ENCODE measurements at regions not wholly inside any gene's neighbourhood (a gene's known extent, or its start where the extent isn't known, plus 50 kb on each side); places are given as distances from the start of the nearest gene placed in this dataset.

GRCh38 chr11:69981119-69981784, 96.9 kb upstream of the ANO1 start:
- TF ChIP-seq POLR2AphosphoS5 (IDR thresholded peaks at IDR 0.05; ENCODE audit: low read depth, low read length) (no peak), POLR2A (IDR thresholded peaks at IDR 0.05; ENCODE audit: low read depth, low read length) (no peak)
